Mammary epithelial cell (primary cell): ENCODE measurements at regions not wholly inside any gene's neighbourhood (a gene's known extent, or its start where the extent isn't known, plus 50 kb on each side); places are given as distances from the start of the nearest gene placed in this dataset.

Source experiments
- CTCF ChIP-seq, 2 donors: IDR thresholded peaks in 1 of 2; conservative IDR thresholded peaks in 1 of 2; 2 replicates each; pipeline ENCODE4 v1.5.1; 2011 to 2012; ENCODE audit warnings: inconsistent platforms in 2 of 2, low read length in 2 of 2, mild to moderate bottlenecking in 2 of 2, control low read depth in 1 of 2, low read depth in 1 of 2; ENCODE audit not compliant: insufficient read depth in 1 of 2; ENCODE audit errors: extremely low read depth in 1 of 2
- EZH2 ChIP-seq: IDR thresholded peaks from 2 replicates; pipeline ENCODE4 v1.6.1; 2012; ENCODE audit warnings: low read length, inconsistent platforms, borderline replicate concordance

- TF ChIP-seq CTCF (conservative IDR thresholded peaks at IDR 0.05 in 1 of 2, IDR thresholded peaks at IDR 0.05 in 1 of 2; ENCODE audit: extremely low read depth in 1 of 2, insufficient read depth in 1 of 2, low read depth in 1 of 2, low read length in 2 of 2) (no peak), EZH2 (no peak)
Observed at GRCh38 chr20:62563561-62563960, 78.7 kb upstream of the SLCO4A1 start.
